Lower lobe of right lung (tissue), 2 donors: ENCODE measurements at regions not wholly inside any gene's neighbourhood (a gene's known extent, or its start where the extent isn't known, plus 50 kb on each side); places are given as distances from the start of the nearest gene placed in this dataset.

Experiments
- ATAC-seq, 2 donors: fragments of 200-7000 bp; cut with Tn5 transposase; one replicate each; pipeline ENCODE4 v1.9.1; 2020 to 2022; ENCODE audit warnings: mild to moderate bottlenecking in 2 of 2, moderate library complexity in 2 of 2
- DNase-seq: peaks from one replicate; pipeline ENCODE4 v3.0.0-alpha.2; 2020
- H3K27ac ChIP-seq: fragments of 200-600 bp; one replicate; pipeline ENCODE4 v1.8.0; 2022
- H3K27me3 ChIP-seq: fragments of 200-600 bp; one replicate; pipeline ENCODE4 v1.8.0; 2022; ENCODE audit warnings: low read depth
- H3K36me3 ChIP-seq: fragments of 200-600 bp; one replicate; pipeline ENCODE4 v1.8.0; 2022; ENCODE audit warnings: mild to moderate bottlenecking
- H3K4me1 ChIP-seq: fragments of 200-600 bp; one replicate; pipeline ENCODE4 v1.8.0; 2022
- H3K4me3 ChIP-seq: fragments of 200-600 bp; one replicate; pipeline ENCODE4 v1.8.0; 2022; ENCODE audit warnings: mild to moderate bottlenecking
- H3K9me3 ChIP-seq: fragments of 200-600 bp; one replicate; pipeline ENCODE4 v1.8.0; 2022
- CTCF ChIP-seq: fragments of 200-600 bp; IDR thresholded peaks from one replicate; pipeline ENCODE4 v1.8.0; 2022; ENCODE audit warnings: antibody characterized with exemption, mild to moderate bottlenecking
- intact Hi-C: fragments of 100-400 bp; cut with DNase I; formaldehyde crosslinking; loops from one replicate; pipeline ENCODE4 v1.11.0; 2022
- donor health status: DM: no; HTN: yes; CAD: no; lungs with severe emphysema.

GRCh38 chr5:42032137-42032536 is 107.1 kb downstream of the FBXO4 start:
- no peaks in the 10 kb centered on the region for H3K9me3 ChIP-seq
- no peak for TF ChIP-seq CTCF
- no peaks in the 10 kb centered on the region for H3K4me1 ChIP-seq
- intact Hi-C loops: no loop called here
- H3K4me3 ChIP-seq: no peak overlapping the region
- H3K27ac ChIP-seq: no peak overlapping the region
- DNase-seq (no peak), ATAC-seq (peak in 1 of 2 donors; percentile 17)
- H3K27me3 ChIP-seq: no peaks in the 10 kb centered on the region
- no peaks in the 10 kb centered on the region for H3K36me3 ChIP-seq

GRCh38 chr5:42035526-42035925 is 110.4 kb downstream of the FBXO4 start:
- H3K9me3 ChIP-seq: no peaks in the 10 kb centered on the region
- no peaks in the 10 kb centered on the region for H3K36me3 ChIP-seq
- no peak overlapping the region for H3K27ac ChIP-seq
- H3K27me3 ChIP-seq: no peaks in the 10 kb centered on the region
- ATAC-seq (no peak), DNase-seq (no peak)
- no peak overlapping the region for H3K4me3 ChIP-seq
- no peaks in the 10 kb centered on the region for H3K4me1 ChIP-seq
- TF ChIP-seq CTCF: no peak
- intact Hi-C loops: no loop called here

GRCh38 chr5:42036379-42036778 is 111.3 kb downstream of the FBXO4 start:
- no peak for TF ChIP-seq CTCF
- H3K36me3 ChIP-seq: no peaks in the 10 kb centered on the region
- ATAC-seq: no peak
- no peak overlapping the region for H3K27ac ChIP-seq
- intact Hi-C loops: no loop called here
- H3K9me3 ChIP-seq: no peaks in the 10 kb centered on the region
- H3K4me3 ChIP-seq: no peak overlapping the region
- no peaks in the 10 kb centered on the region for H3K27me3 ChIP-seq
- no peaks in the 10 kb centered on the region for H3K4me1 ChIP-seq
- DNase-seq: no peak

- TF ChIP-seq CTCF: no peak
- no peaks in the 10 kb centered on the region for H3K9me3 ChIP-seq
- ATAC-seq (no peak), DNase-seq (no peak)
- H3K36me3 ChIP-seq: no peaks in the 10 kb centered on the region
- no peak overlapping the region for H3K27ac ChIP-seq
- H3K27me3 ChIP-seq: no peaks in the 10 kb centered on the region
- no peak overlapping the region for H3K4me3 ChIP-seq
- no peaks in the 10 kb centered on the region for H3K4me1 ChIP-seq
- intact Hi-C loops: no loop called here
Observed at GRCh38 chr5:42037379-42037932, 112.4 kb downstream of the FBXO4 start.

- no peaks in the 10 kb centered on the region for H3K4me1 ChIP-seq
- DNase-seq (no peak), ATAC-seq (no peak)
- no peak overlapping the region for H3K4me3 ChIP-seq
- no peak for TF ChIP-seq CTCF
- no peak overlapping the region for H3K27ac ChIP-seq
- no peaks in the 10 kb centered on the region for H3K36me3 ChIP-seq
- H3K27me3 ChIP-seq: no peaks in the 10 kb centered on the region
- intact Hi-C loops: no loop called here
- no peaks in the 10 kb centered on the region for H3K9me3 ChIP-seq
Observed at GRCh38 chr5:42043400-42043799, 118.3 kb downstream of the FBXO4 start.

GRCh38 chr5:42057254-42057690 is 132.2 kb downstream of the FBXO4 start:
- DNase-seq (no peak), ATAC-seq (peak; percentile 67 to 80)
- peak; percentile 62 for TF ChIP-seq CTCF
- no peak overlapping the region for H3K4me3 ChIP-seq
- H3K27ac ChIP-seq: no peak overlapping the region
- H3K9me3 ChIP-seq: no peaks in the 10 kb centered on the region
- no peaks in the 10 kb centered on the region for H3K4me1 ChIP-seq
- intact Hi-C loops: no loop called here
- H3K36me3 ChIP-seq: no peaks in the 10 kb centered on the region
- no peaks in the 10 kb centered on the region for H3K27me3 ChIP-seq
